ENCODE measurements at regions not wholly inside any gene's neighbourhood (a gene's known extent, or its start where the extent isn't known, plus 50 kb on each side); places are given as distances from the start of the nearest gene placed in this dataset.
"Not testable (repeated sequence)": the region's sequence is repeated elsewhere in the genome, so short reads cannot be mapped to it uniquely, and the experiment has no call there.

DNA sequence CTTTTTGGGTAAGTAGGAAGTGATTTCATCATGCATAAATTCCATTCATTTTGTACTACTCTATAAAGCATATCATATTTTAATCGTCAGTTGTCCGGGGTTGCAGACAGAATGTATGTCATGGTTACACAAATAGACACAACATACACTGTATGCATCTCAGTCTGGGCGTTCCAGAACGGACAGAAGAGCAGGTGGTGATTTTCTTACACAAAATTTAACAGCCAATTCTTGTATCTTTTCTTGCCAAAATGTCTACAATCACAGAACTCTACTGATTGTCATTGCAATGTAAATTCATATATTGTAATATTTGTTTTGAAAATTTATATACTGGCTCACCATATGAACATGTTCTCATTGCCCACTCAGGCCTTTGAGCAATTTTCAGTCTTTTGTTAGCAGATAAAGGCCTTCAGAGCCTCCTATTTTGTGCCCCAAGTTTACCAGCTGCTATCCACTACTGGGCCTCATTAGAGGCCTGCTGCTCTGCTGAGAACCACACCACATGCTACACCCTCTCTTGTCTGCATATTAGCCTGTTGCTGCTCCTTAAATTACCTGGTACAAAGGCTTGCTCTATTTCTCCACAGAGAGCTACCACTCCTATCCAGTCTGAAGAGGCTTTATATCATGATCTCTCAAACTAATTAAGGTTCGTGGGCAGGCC, 61.5 kb downstream of the PRDM13 start:
- no peak for DNase-seq (ENCODE audit: low read depth in 2 of 2)

DNA sequence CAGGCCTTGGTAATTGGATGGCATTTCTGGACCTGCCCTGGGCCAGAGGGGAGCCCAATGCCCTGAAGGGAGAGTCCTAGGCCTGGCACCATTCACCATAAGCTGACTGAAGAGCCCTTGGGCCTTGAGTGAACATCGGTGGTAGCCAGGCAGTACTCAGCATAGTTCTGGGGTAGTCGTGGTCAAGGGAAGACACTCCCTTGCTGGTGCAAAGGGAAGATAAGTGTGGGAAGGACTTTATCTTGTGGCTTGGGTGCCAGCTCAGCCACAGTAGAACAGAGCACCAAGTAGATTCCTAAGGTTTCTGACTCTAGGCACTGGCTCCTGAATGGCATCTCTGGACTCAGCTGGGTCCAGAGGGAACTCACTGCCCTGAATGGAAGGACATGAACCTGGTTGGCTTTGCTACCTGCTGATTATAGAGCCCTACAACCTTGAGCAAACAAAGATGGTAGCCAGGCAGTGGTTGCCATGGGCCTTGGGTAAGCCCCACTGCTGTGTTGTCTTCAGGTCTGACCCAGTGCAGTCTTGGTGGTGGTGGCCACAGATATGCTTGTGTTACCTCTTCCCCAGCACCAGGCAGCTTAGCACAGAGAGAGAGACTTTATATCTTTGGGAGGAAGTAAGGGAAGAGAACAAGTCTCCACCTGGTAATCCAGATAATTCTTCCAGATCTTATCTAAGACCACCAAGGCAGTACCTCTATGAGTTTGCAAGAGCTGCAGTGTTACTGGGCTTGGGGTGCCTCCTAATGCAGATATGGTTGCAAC, 83.5 kb downstream of the PRDM13 start:
- no peak for DNase-seq (ENCODE audit: low read depth in 2 of 2)

DNA sequence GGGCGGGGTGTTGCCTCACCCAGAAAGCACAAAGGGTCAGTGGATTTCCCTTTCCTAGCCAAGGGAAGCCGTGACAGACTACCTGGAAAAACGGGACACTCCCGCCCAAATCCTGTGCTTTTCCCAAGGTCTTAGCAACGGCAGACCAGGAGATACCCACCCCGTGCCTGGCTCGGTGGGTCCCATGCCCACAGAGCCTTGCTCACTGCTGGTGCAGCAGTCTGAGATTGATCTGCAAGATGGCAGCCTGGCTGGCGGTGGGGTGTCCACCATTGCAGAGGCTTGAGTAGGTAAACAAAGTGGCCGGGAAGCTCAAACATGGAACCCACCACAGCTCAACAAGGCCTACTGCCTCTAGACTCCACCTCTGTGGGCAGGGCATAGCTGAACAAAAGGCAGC, 95.7 kb downstream of the PRDM13 start:
- not testable (repeated sequence) for DNase-seq (ENCODE audit: low read depth in 2 of 2)

DNA sequence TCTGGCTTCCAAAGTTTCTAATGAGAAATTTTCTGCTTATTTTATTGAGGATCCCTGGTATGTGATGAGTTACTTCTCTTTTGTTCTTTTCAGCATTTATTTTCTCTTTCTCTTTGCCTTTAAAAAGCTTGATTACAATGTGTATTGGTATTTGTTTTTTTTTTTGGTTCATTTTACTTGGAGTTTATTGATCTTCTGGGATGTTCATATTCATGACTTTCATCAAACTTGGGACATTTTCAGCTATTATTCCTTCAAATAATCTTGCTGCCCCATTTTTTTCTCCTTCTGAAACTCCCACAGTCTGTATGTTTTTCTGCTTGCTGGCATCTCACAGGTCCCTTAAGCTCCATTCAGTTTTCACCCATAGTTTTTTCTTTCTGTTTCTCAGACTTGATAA, 102.4 kb downstream of the PRDM13 start:
- DNase-seq (ENCODE audit: low read depth in 2 of 2), result no peak

DNA sequence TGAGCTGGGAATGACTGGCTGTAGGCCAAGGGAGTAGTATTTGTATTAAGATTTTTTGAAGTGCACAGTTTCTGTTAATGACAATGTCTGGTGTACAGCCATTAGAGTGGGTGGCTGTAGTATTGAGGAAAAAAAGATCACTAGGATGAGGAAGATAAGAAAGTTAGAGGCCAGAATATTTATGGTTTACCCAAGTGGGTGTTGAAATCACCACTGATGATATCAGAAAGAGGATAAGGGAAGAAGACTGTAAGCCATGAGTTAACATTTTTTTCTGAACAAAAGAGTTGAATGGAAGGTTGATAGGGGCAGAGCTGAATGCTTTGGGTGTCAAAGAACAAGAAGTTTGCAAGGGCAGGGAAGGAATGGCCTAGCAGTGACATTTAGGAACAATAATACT, 104.7 kb downstream of the PRDM13 start:
- no peak for DNase-seq (ENCODE audit: low read depth in 2 of 2)

DNA sequence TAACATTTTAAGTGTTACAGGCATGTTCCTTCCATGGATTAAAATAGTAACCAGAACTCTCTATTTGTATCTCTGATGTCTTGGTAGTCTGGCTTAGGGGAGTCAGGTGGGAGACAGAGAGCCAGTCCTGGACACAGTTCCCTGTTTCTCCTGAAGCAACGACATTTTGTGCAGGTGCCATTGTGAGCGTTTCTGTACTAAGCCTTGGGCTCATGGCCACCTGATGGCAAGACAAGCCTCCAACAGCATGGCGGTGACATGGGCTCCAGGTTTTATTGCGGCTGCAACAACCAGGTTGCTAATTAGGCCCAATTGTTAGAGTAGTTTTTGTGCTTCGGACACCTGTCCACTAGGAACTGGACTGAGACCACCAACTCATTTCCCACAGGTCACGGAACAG, 105.3 kb downstream of the PRDM13 start:
- no peak for DNase-seq (ENCODE audit: low read depth in 2 of 2)

DNA sequence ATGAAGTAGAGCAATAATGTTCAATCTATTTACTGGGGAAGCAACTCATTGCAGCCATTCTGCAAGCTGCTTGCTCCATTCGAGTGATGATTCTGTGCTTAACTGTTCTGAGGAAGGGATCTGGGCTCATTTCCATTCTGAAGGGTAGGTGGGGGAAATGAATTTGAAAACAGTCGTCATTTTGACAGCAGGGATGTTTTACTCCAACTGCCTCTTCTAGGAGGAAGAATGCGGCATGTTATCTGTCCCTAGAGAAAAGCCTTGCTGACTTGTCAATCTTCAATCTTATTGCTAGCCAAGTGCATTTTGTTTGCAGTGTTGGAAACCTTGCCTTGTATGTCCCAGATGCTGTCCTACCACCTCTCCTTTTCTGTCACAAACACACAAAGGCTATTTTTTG, 105.9 kb downstream of the PRDM13 start:
- DNase-seq (ENCODE audit: low read depth in 2 of 2), result no peak

DNA sequence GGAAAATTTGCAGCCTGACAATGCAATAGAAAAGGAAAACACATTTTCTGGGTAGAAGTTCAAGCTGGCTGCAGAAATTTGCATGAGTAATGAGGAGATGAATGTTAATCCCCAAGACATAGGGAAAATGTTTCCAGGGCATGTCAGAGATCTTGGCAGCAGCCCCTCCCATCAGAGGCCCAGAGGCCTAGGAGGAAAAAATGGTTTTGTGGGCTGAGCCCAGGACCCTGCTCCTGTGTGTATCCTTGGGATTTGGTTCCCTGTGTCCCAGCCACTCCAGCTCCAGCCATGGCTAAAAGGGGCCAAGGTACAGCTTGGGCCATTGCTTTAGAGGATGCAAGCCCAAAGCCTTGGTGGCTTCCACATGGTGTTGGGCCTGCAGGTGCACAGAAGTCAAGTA, 115.4 kb downstream of the PRDM13 start:
- not testable (repeated sequence) for DNase-seq (ENCODE audit: low read depth in 2 of 2)

DNA sequence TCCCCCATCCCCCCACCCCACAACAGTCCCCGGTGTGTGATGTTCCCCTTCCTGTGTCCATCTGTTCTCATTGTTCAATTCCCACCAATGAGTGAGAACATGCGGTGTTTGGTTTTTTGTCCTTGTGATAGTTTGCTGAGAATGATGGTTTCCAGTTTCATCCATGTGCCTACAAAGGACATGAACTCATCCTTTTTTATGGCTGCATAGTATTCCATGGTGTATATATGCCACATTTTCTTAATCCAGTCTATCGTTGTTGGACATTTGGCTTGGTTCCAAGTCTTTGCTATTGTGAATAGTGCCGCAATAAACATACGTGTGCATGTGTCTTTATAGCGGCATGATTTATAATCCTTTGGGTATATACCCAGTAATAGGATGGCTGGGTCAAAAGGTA, 123.6 kb downstream of the PRDM13 start:
- not testable (repeated sequence) for DNase-seq (ENCODE audit: low read depth in 2 of 2)

DNA sequence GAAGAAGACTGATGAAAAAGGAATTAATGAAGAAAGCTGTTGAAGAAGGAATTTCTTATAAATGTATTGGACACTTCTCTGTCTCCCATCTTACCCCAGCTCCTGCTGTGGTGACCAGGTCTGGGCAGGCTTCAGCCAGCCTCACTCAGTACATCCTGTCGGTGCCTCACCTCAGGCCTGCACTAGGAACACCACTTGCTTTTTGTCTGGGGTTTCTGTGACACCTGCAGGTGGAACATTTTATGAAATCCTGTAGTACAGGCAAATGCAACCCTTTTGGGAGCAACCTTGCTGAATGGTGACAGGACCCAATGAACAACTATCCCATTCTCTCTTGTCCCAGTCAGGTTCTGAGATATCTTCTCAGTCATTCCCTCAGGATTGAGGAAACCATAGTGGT, 129.7 kb downstream of the PRDM13 start:
- no peak for DNase-seq (ENCODE audit: low read depth in 2 of 2)

DNA sequence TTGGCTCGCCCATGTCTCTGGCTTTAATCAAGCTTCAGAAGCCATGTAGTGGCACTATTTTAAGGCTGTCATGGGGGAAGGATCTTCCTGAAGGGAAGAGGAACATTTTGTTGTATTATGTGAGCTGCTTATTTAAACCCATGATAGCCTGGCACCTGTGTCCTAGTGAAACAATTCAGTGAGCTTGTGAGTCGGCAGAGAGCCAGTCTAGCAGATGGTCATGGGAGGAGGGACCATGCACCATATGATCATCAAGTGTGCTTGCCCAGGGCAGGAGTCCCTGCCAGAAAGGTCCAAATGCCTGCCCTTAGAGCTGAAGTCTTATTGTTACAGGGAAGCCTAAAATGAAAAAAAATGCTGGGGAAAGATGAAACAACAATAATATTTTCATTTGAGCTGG, 132.9 kb downstream of the PRDM13 start:
- no peak for DNase-seq (ENCODE audit: low read depth in 2 of 2)

DNA sequence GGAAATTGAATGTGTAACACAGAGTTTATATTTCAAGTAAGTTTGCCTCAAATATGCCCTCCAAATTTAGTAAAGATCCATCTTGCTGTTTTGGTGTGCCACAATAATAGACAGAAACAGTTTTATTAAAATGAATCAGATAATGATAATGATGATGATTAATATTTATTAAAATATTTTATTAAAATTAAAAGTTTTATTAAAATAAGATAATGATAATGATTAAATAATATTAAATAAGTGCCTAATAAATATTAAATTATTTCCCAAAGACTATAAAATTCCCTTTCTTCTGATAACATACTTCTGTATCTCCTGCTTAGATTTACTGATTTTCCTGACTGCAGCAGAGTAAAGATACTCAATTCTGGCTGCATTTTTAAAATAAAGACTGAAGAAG, 134.5 kb downstream of the PRDM13 start:
- no peak for DNase-seq (ENCODE audit: low read depth in 2 of 2)

DNA sequence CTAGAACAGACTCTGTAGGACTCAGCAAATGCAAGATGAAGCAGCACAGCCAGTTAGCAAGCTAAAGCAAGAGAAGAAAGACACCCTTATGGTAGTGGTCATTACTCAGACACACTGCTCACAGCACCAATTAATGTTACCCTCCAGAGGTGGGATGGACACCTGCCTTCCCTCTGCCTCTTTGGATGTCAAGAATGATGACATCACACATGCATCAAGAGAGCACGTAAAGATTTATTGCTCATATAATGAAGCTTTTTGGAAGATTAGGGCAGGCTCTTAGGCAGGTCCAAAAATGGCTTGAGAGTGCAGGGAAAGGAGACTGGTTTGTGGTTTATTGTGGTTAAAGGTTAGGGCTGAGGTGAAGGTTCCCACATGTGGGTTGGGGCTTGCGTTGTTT, 137.0 kb downstream of the PRDM13 start:
- no peak for DNase-seq (ENCODE audit: low read depth in 2 of 2)

DNA sequence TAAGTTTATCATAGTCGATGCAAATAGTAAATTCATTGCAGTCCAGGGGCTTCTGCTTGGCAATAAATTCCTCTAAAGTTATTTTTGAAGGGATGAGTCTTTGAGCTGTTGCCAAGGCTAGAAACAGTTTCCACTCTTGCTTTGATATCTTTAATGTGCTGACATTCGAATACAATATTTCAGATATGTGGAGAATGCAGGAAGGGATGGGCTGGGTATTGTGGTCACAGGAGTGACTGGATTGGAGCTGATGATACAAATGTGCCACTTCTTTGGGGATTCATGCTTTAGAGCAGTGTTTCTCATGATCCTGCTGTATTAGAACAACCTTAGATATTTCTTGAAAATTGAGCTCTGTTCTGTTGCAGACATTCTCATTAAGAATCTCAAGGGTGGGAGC, 139.0 kb downstream of the PRDM13 start:
- DNase-seq (ENCODE audit: low read depth in 2 of 2), result no peak

DNA sequence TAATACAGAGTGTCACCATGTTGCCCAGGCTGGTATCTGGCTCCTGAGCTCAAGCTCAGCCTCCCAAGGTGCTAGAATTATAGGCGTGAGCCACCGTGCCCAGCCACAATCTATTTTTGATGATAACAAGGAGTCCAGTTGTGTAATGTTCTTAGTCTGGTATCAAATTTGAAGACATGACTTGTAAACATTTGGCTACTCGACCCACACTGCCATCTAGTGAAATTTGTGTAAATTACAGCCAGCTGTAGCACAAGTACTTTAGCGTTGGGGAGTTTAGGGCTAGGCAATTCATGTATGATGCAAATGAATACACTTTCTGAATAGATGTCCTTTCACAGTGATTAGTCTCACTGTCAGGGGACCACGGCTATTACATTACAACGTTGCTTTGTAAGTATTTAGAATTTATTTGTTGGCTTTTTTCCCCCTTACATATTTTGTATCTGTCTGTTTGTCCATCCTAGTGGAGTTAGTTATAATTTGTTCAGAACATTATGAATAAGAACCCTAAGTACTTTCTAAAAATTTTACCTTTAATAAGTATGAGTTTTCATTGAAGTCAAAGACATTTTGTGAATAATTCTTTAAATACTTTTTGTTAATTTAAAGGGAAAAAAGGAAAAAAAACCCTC, 139.7 kb downstream of the PRDM13 start:
- DNase-seq (ENCODE audit: low read depth in 2 of 2), result peak; percentile 13 to 43

DNA sequence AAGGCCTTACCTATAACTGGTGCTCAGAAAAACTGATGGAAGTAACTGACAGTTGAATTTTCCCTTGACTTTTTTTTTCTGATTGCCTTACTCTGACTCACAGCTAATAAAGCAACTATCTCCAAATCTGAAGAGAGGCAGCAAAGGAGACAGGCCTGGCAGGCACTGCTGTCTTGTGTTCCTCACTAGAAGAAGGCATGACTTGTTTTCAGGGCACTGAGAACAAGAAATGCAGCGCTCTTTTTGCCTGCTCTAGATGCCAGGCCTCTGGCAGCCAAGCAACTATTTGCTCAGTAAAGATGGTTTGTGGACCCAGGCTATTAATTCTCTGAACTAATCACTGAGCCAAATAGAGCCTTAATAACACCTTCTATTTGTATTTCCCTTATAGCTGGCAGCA, 155.1 kb downstream of the PRDM13 start:
- DNase-seq (ENCODE audit: low read depth in 2 of 2), result no peak

DNA sequence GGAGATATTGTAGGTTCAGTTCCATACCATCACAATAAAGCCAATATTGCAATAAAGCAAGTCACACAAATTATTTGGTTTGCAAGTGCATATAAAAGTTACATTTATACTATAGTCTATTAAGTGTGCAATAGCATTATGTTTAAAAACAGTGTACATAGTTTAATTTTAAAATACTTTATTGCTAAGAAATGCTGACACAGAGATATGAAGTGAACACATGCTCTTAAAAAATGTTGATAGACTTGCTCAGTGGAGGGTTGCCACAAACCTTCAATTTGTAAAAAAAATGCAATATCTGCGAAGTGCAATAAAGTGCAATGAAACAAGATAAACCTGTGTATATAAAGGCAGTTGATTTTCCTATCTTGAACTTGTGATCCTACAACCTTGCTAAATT, 161.5 kb downstream of the PRDM13 start:
- DNase-seq (ENCODE audit: low read depth in 2 of 2), result no peak

DNA sequence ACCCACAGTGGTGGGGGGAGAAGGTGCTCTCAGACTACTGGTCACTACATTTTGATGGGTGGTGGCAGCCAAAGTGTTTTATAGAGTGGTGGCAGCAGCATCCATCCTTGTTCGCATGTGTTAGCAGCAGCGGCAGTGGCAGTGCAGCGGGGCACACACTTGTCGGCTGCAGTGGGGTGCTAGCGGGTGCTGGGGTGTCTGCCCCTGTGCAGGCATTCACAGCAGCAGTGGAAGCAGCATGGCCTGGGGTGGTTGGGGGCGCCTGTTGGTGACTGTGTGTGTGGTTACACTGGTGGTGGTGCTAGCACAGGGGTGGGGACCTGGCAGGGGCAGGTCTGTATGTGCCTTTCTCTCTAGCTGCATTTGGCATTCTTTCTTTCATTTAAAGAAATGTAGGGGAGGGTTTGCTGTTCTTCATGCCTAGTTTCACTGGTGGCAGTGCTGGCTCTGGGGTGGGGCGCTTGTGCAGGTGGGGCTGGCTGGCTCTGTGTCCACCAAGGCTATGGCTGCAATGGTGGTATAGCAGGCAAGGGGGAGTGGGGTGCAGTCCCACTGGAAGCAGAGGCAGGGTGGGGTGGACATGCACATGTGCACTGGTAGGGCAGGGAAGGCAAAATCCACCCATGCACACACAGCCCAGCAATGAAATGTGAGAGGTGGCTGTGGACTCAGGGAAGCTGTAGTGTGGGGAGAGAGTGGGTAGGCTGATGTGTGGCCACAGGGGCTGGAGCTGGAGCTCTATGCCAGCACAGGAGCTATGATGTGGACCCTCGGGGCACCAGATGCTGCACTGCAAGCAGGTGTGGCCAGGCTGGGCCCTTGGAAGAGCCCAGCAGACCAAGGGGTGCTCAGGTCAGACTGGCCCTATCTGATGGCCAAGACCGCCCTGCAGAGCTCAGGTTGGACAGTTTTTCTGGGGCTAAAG, 173.3 kb downstream of the PRDM13 start:
- DNase-seq (ENCODE audit: low read depth in 2 of 2), result no peak

DNA sequence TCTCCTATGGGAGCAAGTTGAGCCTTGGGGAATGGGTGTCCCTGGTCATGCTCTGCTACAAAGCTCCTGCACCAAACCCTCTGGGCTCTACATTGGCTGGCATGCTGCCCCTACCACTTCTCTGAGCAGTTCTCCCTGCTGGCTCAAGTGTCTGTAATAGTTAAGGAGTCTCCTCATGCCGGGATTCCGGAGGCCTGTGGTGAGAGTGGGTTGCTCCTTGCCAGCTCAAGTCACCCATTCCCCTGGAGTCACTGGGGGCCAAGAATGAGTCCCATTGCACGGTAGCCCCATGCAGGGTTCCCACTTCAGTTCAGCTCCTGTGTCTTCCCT, 173.9 kb downstream of the PRDM13 start:
- no peak for DNase-seq (ENCODE audit: low read depth in 2 of 2)

DNA sequence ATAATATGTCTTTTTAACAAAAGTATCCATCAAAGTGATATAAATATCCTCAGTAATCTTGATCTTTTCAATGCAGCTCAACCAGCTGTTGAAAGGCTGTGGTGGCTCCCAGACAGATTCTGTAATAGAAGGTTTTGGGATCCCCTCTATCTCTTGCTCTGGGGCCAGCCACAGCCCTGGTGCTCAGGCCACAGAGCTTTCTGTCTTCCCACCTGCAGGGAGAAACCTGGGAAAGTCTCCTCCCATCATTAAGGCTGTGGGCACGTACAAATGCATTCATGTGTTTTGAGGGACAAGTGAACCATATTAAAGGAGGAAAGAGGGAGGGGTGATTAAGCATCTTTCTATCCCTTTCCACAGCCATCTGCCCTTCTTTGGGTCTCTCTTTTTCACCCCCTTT, 183.1 kb downstream of the PRDM13 start:
- no peak for DNase-seq (ENCODE audit: low read depth in 2 of 2)

DNA sequence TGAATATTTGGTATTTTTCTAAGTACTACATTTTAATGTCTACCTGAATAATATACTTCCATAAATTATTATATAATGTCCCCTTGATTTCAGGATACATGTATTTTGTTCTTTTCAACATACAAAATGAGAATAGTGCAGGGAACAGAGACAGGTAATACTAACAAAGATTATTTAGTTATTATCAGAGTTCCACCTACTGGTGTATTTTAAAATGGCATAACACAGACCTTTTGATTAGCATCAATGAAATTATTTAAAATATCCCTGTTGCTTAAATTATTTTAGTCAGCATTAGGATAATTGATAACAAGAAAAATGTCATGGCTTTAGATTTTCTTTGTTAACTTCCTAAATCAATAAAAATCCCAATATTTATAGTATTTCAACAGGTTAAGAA, 184.0 kb downstream of the PRDM13 start:
- no peak for DNase-seq (ENCODE audit: low read depth in 2 of 2)

DNA sequence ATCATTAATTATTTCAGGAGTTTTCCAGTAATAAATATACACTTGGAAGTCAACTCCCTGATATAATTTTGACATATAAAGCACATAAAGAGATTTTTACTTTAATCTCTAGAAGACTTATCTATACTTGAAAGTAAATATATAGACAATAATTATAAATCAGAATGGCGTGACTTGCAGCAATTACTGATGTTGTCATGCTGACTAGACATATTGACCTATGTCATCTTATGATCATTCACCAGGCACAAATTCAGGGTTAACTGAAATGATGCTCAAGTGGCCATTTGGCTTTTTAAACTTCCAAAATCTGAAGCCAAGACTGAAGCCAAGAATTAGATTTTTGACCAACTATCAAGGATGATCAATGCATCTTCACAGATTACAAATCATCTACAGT, 192.2 kb downstream of the MCHR2 start:
- no peak for DNase-seq (ENCODE audit: low read depth in 2 of 2)

Data from activated CD4-positive, alpha-beta T cell treated with anti-CD3 and anti-CD28 coated beads for 24 hours (primary cell).